Coronary artery (tissue), 2 donors: ENCODE measurements at regions not wholly inside any gene's neighbourhood (a gene's known extent, or its start where the extent isn't known, plus 50 kb on each side); places are given as distances from the start of the nearest gene placed in this dataset.

Experiments used
- DNase-seq: peaks from one replicate; pipeline ENCODE4 v3.0.0-alpha.2; 2017; ENCODE audit warnings: low spot score
- H3K27ac ChIP-seq, 2 donors: fragments of 200-600 bp; sonication (generic); one replicate each; pipeline ENCODE4 v1.5.1; 2016 to 2019
- H3K4me3 ChIP-seq: fragments of 200-600 bp; sonication (generic); 2 replicates; pipeline ENCODE4 v1.5.1; 2016; ENCODE audit warnings: mild to moderate bottlenecking, moderate library complexity
- CTCF ChIP-seq: fragments of 200-600 bp; sonication (generic); IDR thresholded peaks from one replicate; pipeline ENCODE4 v1.5.1; 2019; ENCODE audit warnings: antibody characterized with exemption

GRCh38 chr14:26395726-26396125 lies 202.1 kb downstream of the NOVA1 start:
- no peak for DNase-seq
- Histone ChIP-seq H3K27ac (no peak overlapping the region), H3K4me3 (no peak overlapping the region)
- TF ChIP-seq CTCF: no peak

GRCh38 chr14:26394150-26394810 lies 203.6 kb downstream of the NOVA1 start:
- no peak overlapping the region for H3K4me3 ChIP-seq
- H3K27ac ChIP-seq: no peak overlapping the region
- TF ChIP-seq CTCF: peak; percentile 29
- no peak for DNase-seq

- Histone ChIP-seq H3K27ac (no peak overlapping the region), H3K4me3 (no peak overlapping the region)
- no peak for TF ChIP-seq CTCF
- DNase-seq: no peak
Observed at GRCh38 chr14:26392498-26392897, 205.3 kb downstream of the NOVA1 start.

GRCh38 chr14:26389646-26390508 lies 208.0 kb downstream of the NOVA1 start:
- no peak for TF ChIP-seq CTCF
- DNase-seq: no peak
- Histone ChIP-seq H3K27ac (no peak overlapping the region), H3K4me3 (no peak overlapping the region)

GRCh38 chr14:26385310-26385709 lies 212.5 kb downstream of the NOVA1 start:
- H3K27ac ChIP-seq: no peak overlapping the region
- DNase-seq: no peak
- H3K4me3 ChIP-seq: no peak overlapping the region
- no peak for TF ChIP-seq CTCF

GRCh38 chr14:26382901-26383685 lies 214.7 kb downstream of the NOVA1 start:
- no peak overlapping the region for H3K27ac ChIP-seq
- TF ChIP-seq CTCF: no peak

More at GRCh38 chr14:26382901-26383685, 214.7 kb downstream of the NOVA1 start:
- DNase-seq: no peak
- no peak overlapping the region for H3K4me3 ChIP-seq
